ENCODE measurements at regions not wholly inside any gene's neighbourhood (a gene's known extent, or its start where the extent isn't known, plus 50 kb on each side); places are given as distances from the start of the nearest gene placed in this dataset.

DNA sequence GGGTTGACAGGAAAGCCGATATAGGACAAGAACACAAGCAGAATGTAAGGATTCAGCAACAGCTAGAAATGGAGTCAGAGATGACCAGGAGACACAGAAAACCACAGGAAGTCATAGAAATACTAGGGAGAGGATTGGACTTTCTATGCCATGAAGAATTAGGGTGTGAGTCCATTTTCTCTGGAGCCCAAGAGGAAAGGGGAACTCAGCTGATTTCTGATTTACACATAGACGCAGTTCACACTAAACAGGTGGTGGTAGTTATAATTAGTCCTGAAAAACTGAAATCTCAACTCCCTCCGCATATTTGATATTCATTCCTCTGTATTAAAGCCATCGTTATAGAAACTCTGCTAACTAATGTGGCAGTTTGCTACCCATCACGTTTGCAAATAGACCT is 292.7 kb upstream of the STT3B start:
- Histone ChIP-seq H3K79me1 (ENCODE audit: low read length) (no peaks in the 10 kb centered on the region), H3K14ac (ENCODE audit: low read length) (no peak overlapping the region), H2BK5ac (ENCODE audit: low read depth, low read length, poor library complexity) (no peak overlapping the region), H2BK120ac (ENCODE audit: insufficient read depth, low read length, poor library complexity) (no peak overlapping the region), H3K79me2 (ENCODE audit: control insufficient read depth, insufficient read depth, low read length, poor library complexity) (no peaks in the 10 kb centered on the region), H4K91ac (ENCODE audit: low read depth, low read length) (no peak overlapping the region), H4K8ac (ENCODE audit: low read depth, low read length) (no peak overlapping the region), H3K4me1 (ENCODE audit: control insufficient read depth in 1 of 2, insufficient read depth in 2 of 2, low read length in 2 of 2) (no peaks in the 10 kb centered on the region), H3K18ac (ENCODE audit: low read length) (no peak overlapping the region), H3K27me3 (ENCODE audit: insufficient read depth, low read length) (no peaks in the 10 kb centered on the region), H2BK12ac (ENCODE audit: low read length) (no peak overlapping the region), H3K4me3 (ENCODE audit: low read depth, low read length) (no peak overlapping the region), H3K27ac (ENCODE audit: low read depth, low read length) (no peak overlapping the region), H3K9me3 (ENCODE audit: insufficient read depth, low read depth, low read length) (no peaks in the 10 kb centered on the region), H4K12ac (ENCODE audit: low read depth, low read length) (no peak overlapping the region), H3K9ac (ENCODE audit: low read length) (no peak overlapping the region), H3K23ac (ENCODE audit: low read length) (no peak overlapping the region), H2AFZ (ENCODE audit: insufficient read depth, low read length, poor library complexity) (no peak overlapping the region), H3K4ac (ENCODE audit: low read depth, low read length) (no peak overlapping the region), H2AK5ac (ENCODE audit: low read length) (no peak overlapping the region), H3K36me3 (ENCODE audit: control insufficient read depth in 1 of 2, insufficient read depth in 2 of 2, low read length in 2 of 2) (no peaks in the 10 kb centered on the region), H3K4me2 (ENCODE audit: low read length) (no peak overlapping the region)
- no CpG with 5 or more reads among the region's 5 CpGs for WGBS (ENCODE audit: extremely low coverage, insufficient coverage, insufficient read length)
- DNase-seq = no peak

DNA sequence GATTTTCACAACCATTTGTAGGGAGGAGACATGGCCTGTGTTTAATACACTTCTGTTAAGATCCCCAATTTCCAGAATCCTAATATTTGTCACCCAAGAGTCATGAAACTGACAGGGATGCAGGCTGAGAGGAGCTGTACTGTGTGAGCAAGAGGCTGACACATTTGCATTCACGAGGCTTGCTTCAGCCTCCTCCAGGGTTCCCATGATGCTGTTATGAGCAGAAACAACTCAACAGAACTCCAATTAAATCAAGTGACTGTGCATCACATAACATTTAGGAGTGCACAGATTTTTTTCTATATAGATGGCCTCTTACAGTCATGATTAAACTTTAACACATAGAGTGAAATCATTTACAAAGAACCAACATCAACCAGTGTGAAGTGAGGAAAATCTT is 292.3 kb upstream of the STT3B start:
- H4K12ac ChIP-seq (ENCODE audit: low read depth, low read length) = no peak overlapping the region
- WGBS (ENCODE audit: extremely low coverage, insufficient coverage, insufficient read length) = no CpG with 5 or more reads among the region's 1 CpG

DNA sequence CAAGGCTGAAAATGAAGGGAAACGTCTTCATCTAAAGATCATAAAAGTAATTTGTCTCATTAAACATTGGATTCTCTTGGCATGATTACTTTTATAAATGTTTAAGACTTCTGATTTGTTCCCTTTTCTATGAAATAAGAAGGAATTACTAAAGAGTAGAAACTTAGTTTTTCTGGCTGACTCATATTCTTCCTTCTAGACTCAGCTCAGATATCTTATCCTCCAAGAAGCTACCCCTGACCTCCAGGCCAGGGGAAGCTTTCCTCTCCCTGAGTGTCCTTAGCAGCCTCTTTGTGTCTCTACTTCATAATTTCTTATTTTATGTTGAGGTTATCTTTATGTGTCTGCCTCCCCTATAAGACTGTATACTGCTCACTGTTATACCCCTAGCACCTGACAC is 291.9 kb upstream of the STT3B start:
- no peak for DNase-seq
- Histone ChIP-seq H2AFZ (ENCODE audit: insufficient read depth, low read length, poor library complexity) (no peak overlapping the region), H3K79me1 (ENCODE audit: low read length) (no peaks in the 10 kb centered on the region), H4K8ac (ENCODE audit: low read depth, low read length) (no peak overlapping the region), H3K23ac (ENCODE audit: low read length) (no peak overlapping the region), H4K91ac (ENCODE audit: low read depth, low read length) (no peak overlapping the region), H2AK5ac (ENCODE audit: low read length) (no peak overlapping the region), H3K36me3 (ENCODE audit: control insufficient read depth in 1 of 2, insufficient read depth in 2 of 2, low read length in 2 of 2) (no peaks in the 10 kb centered on the region), H3K9ac (ENCODE audit: low read length) (no peak overlapping the region), H3K14ac (ENCODE audit: low read length) (no peak overlapping the region), H3K4me2 (ENCODE audit: low read length) (no peak overlapping the region), H3K27ac (ENCODE audit: low read depth, low read length) (no peak overlapping the region), H2BK5ac (ENCODE audit: low read depth, low read length, poor library complexity) (no peak overlapping the region), H4K12ac (ENCODE audit: low read depth, low read length) (no peak overlapping the region), H3K4me3 (ENCODE audit: low read depth, low read length) (no peak overlapping the region), H3K4me1 (ENCODE audit: control insufficient read depth in 1 of 2, insufficient read depth in 2 of 2, low read length in 2 of 2) (peaks cover 0 to 3% of the 10 kb centered on the region in 2 experiments), H3K79me2 (ENCODE audit: control insufficient read depth, insufficient read depth, low read length, poor library complexity) (no peaks in the 10 kb centered on the region), H3K18ac (ENCODE audit: low read length) (no peak overlapping the region), H3K9me3 (ENCODE audit: insufficient read depth, low read depth, low read length) (no peaks in the 10 kb centered on the region), H2BK12ac (ENCODE audit: low read length) (no peak overlapping the region), H3K4ac (ENCODE audit: low read depth, low read length) (no peak overlapping the region), H3K27me3 (ENCODE audit: insufficient read depth, low read length) (no peaks in the 10 kb centered on the region), H2BK120ac (ENCODE audit: insufficient read depth, low read length, poor library complexity) (no peak overlapping the region)
- WGBS (ENCODE audit: extremely low coverage, insufficient coverage, insufficient read length) = no CpG with 5 or more reads among the region's 1 CpG

More for the DNA sequence above, 292.3 kb upstream of the STT3B start:
- H2AK5ac ChIP-seq (ENCODE audit: low read length) = no peak overlapping the region
- H2BK12ac ChIP-seq (ENCODE audit: low read length) = no peak overlapping the region
- no peak overlapping the region for H2AFZ ChIP-seq (ENCODE audit: insufficient read depth, low read length, poor library complexity)
- no peak overlapping the region for H3K18ac ChIP-seq (ENCODE audit: low read length)
- no peak for DNase-seq
- H3K27me3 ChIP-seq (ENCODE audit: insufficient read depth, low read length) = no peaks in the 10 kb centered on the region
- H3K27ac ChIP-seq (ENCODE audit: low read depth, low read length) = no peak overlapping the region
- H3K79me2 ChIP-seq (ENCODE audit: control insufficient read depth, insufficient read depth, low read length, poor library complexity) = no peaks in the 10 kb centered on the region
- no peak overlapping the region for H3K9ac ChIP-seq (ENCODE audit: low read length)
- H2BK120ac ChIP-seq (ENCODE audit: insufficient read depth, low read length, poor library complexity) = no peak overlapping the region
- H2BK5ac ChIP-seq (ENCODE audit: low read depth, low read length, poor library complexity) = no peak overlapping the region
- H3K79me1 ChIP-seq (ENCODE audit: low read length) = no peaks in the 10 kb centered on the region
- H4K8ac ChIP-seq (ENCODE audit: low read depth, low read length) = no peak overlapping the region
- no peak overlapping the region for H3K14ac ChIP-seq (ENCODE audit: low read length)
- no peak overlapping the region for H3K23ac ChIP-seq (ENCODE audit: low read length)
- no peak overlapping the region for H3K4me3 ChIP-seq (ENCODE audit: low read depth, low read length)
- H3K4ac ChIP-seq (ENCODE audit: low read depth, low read length) = no peak overlapping the region
- no peak overlapping the region for H3K4me2 ChIP-seq (ENCODE audit: low read length)
- no peaks in the 10 kb centered on the region for H3K9me3 ChIP-seq (ENCODE audit: insufficient read depth, low read depth, low read length)
- peaks cover 0 to 2% of the 10 kb centered on the region in 2 experiments for H3K4me1 ChIP-seq (ENCODE audit: control insufficient read depth in 1 of 2, insufficient read depth in 2 of 2, low read length in 2 of 2)
- no peaks in the 10 kb centered on the region for H3K36me3 ChIP-seq (ENCODE audit: control insufficient read depth in 1 of 2, insufficient read depth in 2 of 2, low read length in 2 of 2)
- no peak overlapping the region for H4K91ac ChIP-seq (ENCODE audit: low read depth, low read length)

DNA sequence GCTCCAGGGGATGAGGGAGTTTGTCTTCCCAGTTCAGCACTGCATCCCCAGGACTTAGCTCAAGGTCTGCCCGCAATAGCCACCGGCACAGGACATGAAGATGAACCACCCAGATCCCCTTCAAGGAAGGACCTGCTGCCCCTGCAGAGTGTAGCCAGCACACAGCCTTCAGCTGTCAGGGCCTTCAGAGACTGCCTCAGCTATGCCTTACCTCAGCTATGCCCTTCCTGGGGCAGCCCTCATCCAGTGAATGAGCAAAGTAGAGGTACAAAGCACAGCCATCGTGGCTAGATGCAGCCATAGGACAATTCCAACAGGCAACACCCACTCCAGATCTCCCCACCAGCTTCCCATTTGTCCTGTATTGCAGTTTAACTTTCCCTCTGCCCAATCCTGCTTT is 291.2 kb upstream of the STT3B start:
- no peak for DNase-seq

More for the DNA sequence above, 291.2 kb upstream of the STT3B start:
- no peak overlapping the region for H2BK12ac ChIP-seq (ENCODE audit: low read length)
- H4K8ac ChIP-seq (ENCODE audit: low read depth, low read length) = no peak overlapping the region
- H4K91ac ChIP-seq (ENCODE audit: low read depth, low read length) = no peak overlapping the region
- H3K14ac ChIP-seq (ENCODE audit: low read length) = no peak overlapping the region
- H3K27me3 ChIP-seq (ENCODE audit: insufficient read depth, low read length) = no peaks in the 10 kb centered on the region
- no peaks in the 10 kb centered on the region for H3K79me2 ChIP-seq (ENCODE audit: control insufficient read depth, insufficient read depth, low read length, poor library complexity)
- no peak overlapping the region for H4K12ac ChIP-seq (ENCODE audit: low read depth, low read length)
- no peak overlapping the region for H3K4ac ChIP-seq (ENCODE audit: low read depth, low read length)
- no peaks in the 10 kb centered on the region for H3K9me3 ChIP-seq (ENCODE audit: insufficient read depth, low read depth, low read length)
- H3K36me3 ChIP-seq (ENCODE audit: control insufficient read depth in 1 of 2, insufficient read depth in 2 of 2, low read length in 2 of 2) = no peaks in the 10 kb centered on the region
- H3K4me3 ChIP-seq (ENCODE audit: low read depth, low read length) = no peak overlapping the region
- H3K9ac ChIP-seq (ENCODE audit: low read length) = no peak overlapping the region
- H3K4me1 ChIP-seq (ENCODE audit: control insufficient read depth in 1 of 2, insufficient read depth in 2 of 2, low read length in 2 of 2) = peaks cover 0 to 3% of the 10 kb centered on the region in 2 experiments
- no peak overlapping the region for H3K18ac ChIP-seq (ENCODE audit: low read length)
- WGBS (ENCODE audit: extremely low coverage, insufficient coverage, insufficient read length) = no CpG with 5 or more reads among the region's 3 CpGs
- no peak overlapping the region for H2BK120ac ChIP-seq (ENCODE audit: insufficient read depth, low read length, poor library complexity)
- H2BK5ac ChIP-seq (ENCODE audit: low read depth, low read length, poor library complexity) = no peak overlapping the region
- H3K79me1 ChIP-seq (ENCODE audit: low read length) = no peaks in the 10 kb centered on the region
- no peak overlapping the region for H2AFZ ChIP-seq (ENCODE audit: insufficient read depth, low read length, poor library complexity)
- H3K27ac ChIP-seq (ENCODE audit: low read depth, low read length) = no peak overlapping the region
- H3K4me2 ChIP-seq (ENCODE audit: low read length) = no peak overlapping the region
- no peak overlapping the region for H2AK5ac ChIP-seq (ENCODE audit: low read length)
- no peak overlapping the region for H3K23ac ChIP-seq (ENCODE audit: low read length)

Measured in trophoblast cell (in vitro differentiated cells and primary cell).